ENCODE measurements at regions not wholly inside any gene's neighbourhood (a gene's known extent, or its start where the extent isn't known, plus 50 kb on each side); places are given as distances from the start of the nearest gene placed in this dataset.
"Not testable (repeated sequence)": the region's sequence is repeated elsewhere in the genome, so short reads cannot be mapped to it uniquely, and the experiment has no call there.

GRCh38 chr3:193039058-193039457 lies 121.4 kb upstream of the MB21D2 start:
- no peak overlapping the region for H3K4me3 ChIP-seq (ENCODE audit: low read depth, low read length)
- in situ Hi-C loops (cut with HindIII; ENCODE audit: low sequenced_read_pairs), result loop anchor here (25.0 kb wide), 1 partner anchor 227 kb away; no protein-coding TSS in a partner anchor
- DNase-seq (ENCODE audit: low read depth), result no peak
- no peak for TF ChIP-seq CTCF (IDR thresholded peaks at IDR 0.05; ENCODE audit: low read depth, low read length, missing control alignments)

- DNase-seq (ENCODE audit: low read depth), result peak; percentile 13
- in situ Hi-C loops (cut with HindIII; ENCODE audit: low sequenced_read_pairs), result loop anchor here (25.0 kb wide), 1 partner anchor 229 kb away; no protein-coding TSS in a partner anchor
- no peak overlapping the region for H3K4me3 ChIP-seq (ENCODE audit: low read depth, low read length)
- peak; percentile 28 for TF ChIP-seq CTCF (IDR thresholded peaks at IDR 0.05; ENCODE audit: low read depth, low read length, missing control alignments)
Observed at GRCh38 chr3:193040836-193041672, 123.4 kb upstream of the MB21D2 start.

- DNase-seq (ENCODE audit: low read depth), result no peak
- no peak overlapping the region for H3K4me3 ChIP-seq (ENCODE audit: low read depth, low read length)
- in situ Hi-C loops (cut with HindIII; ENCODE audit: low sequenced_read_pairs), result loop anchor here (25.0 kb wide), 1 partner anchor 234 kb away; no protein-coding TSS in a partner anchor
- no peak for TF ChIP-seq CTCF (IDR thresholded peaks at IDR 0.05; ENCODE audit: low read depth, low read length, missing control alignments)
Observed at GRCh38 chr3:193046371-193046770, 128.7 kb upstream of the MB21D2 start.

GRCh38 chr3:193047461-193047860 lies 129.8 kb upstream of the MB21D2 start:
- DNase-seq (ENCODE audit: low read depth); H3K4me3 ChIP-seq (ENCODE audit: low read depth, low read length): not testable (repeated sequence)
- in situ Hi-C loops (cut with HindIII; ENCODE audit: low sequenced_read_pairs), result loop anchor here (25.0 kb wide), 1 partner anchor 235 kb away; no protein-coding TSS in a partner anchor

- in situ Hi-C loops (cut with HindIII; ENCODE audit: low sequenced_read_pairs), result loop anchor here (25.0 kb wide), 1 partner anchor 236 kb away; no protein-coding TSS in a partner anchor
- no peak for TF ChIP-seq CTCF (IDR thresholded peaks at IDR 0.05; ENCODE audit: low read depth, low read length, missing control alignments)
Observed at GRCh38 chr3:193048127-193048526, 130.5 kb upstream of the MB21D2 start.

GRCh38 chr3:193049935-193050334 lies 132.3 kb upstream of the MB21D2 start:
- in situ Hi-C loops (cut with HindIII; ENCODE audit: low sequenced_read_pairs), result loop anchor here (25.0 kb wide), 1 partner anchor 238 kb away; no protein-coding TSS in a partner anchor
- DNase-seq (ENCODE audit: low read depth), result no peak
- H3K4me3 ChIP-seq (ENCODE audit: low read depth, low read length), result no peak overlapping the region
- no peak for TF ChIP-seq CTCF (IDR thresholded peaks at IDR 0.05; ENCODE audit: low read depth, low read length, missing control alignments)

More at GRCh38 chr3:193048127-193048526, 130.5 kb upstream of the MB21D2 start:
- no peak overlapping the region for H3K4me3 ChIP-seq (ENCODE audit: low read depth, low read length)
- DNase-seq (ENCODE audit: low read depth), result no peak

- H3K4me3 ChIP-seq (ENCODE audit: low read depth, low read length), result no peak overlapping the region
- no peak for TF ChIP-seq CTCF (IDR thresholded peaks at IDR 0.05; ENCODE audit: low read depth, low read length, missing control alignments)
- DNase-seq (ENCODE audit: low read depth), result no peak
- in situ Hi-C loops (cut with HindIII; ENCODE audit: low sequenced_read_pairs), result no loop called here
Observed at GRCh38 chr3:193051314-193051713, 133.7 kb upstream of the MB21D2 start.

Data from astrocyte of the cerebellum (primary cell).